OCI-LY3 (cell line): ENCODE measurements at regions not wholly inside any gene's neighbourhood (a gene's known extent, or its start where the extent isn't known, plus 50 kb on each side); places are given as distances from the start of the nearest gene placed in this dataset.

Experiments
- H2AFZ ChIP-seq: fragments of 200-600, 300-600 bp; shearing (Covaris generic); 2 replicates; pipeline ENCODE4 v1.6.0; 2014; ENCODE audit warnings: antibody characterized with exemption, low read depth, low read length
- H3K27ac ChIP-seq: fragments of 200-600, 300-600 bp; sonication (generic); 2 replicates; pipeline ENCODE4 v1.5.1; 2014; ENCODE audit warnings: mild to moderate bottlenecking, low read length, moderate library complexity, mixed read lengths
- H3K27me3 ChIP-seq: fragments of 200-600, 300-600 bp; sonication (generic); 2 replicates; pipeline ENCODE4 v1.6.1; 2014; ENCODE audit warnings: low read depth, low read length, mixed read lengths
- H3K36me3 ChIP-seq: fragments of 200-600, 300-600 bp; sonication (generic); replicated peaks from 2 replicates; pipeline ENCODE3; 2014; ENCODE audit warnings: low read depth, low read length, mixed read lengths
- H3K4me1 ChIP-seq: fragments of 300-600, 200-600 bp; sonication (generic); 2 replicates; pipeline ENCODE4 v1.6.1; 2014; ENCODE audit warnings: low read length, mixed read lengths
- H3K4me2 ChIP-seq: fragments of 200-600, 300-600 bp; sonication (generic); 2 replicates; pipeline ENCODE4 v1.6.1; 2014; ENCODE audit warnings: low read length, mixed read lengths
- H3K4me3 ChIP-seq: fragments of 300-600, 200-600 bp; sonication (generic); 2 replicates; pipeline ENCODE4 v1.5.1; 2014; ENCODE audit warnings: antibody characterized with exemption, mild to moderate bottlenecking, low read length, moderate library complexity
- H3K79me2 ChIP-seq: fragments of 300-600, 200-600 bp; shearing (Covaris generic); 2 replicates; pipeline ENCODE4 v1.6.1; 2014; ENCODE audit warnings: mild to moderate bottlenecking, low read length, mixed read lengths
- H3K9ac ChIP-seq: fragments of 300-600, 200-600 bp; shearing (Covaris generic); 2 replicates; pipeline ENCODE4 v1.6.0; 2014; ENCODE audit warnings: mild to moderate bottlenecking, low read length, moderate library complexity
- H3K9me3 ChIP-seq: fragments of 200-600, 300-600 bp; shearing (Covaris generic); 2 replicates; pipeline ENCODE4 v1.6.1; 2014; ENCODE audit warnings: low read length, mixed read lengths; ENCODE audit not compliant: insufficient read depth
- H4K20me1 ChIP-seq: fragments of 200-600, 300-600 bp; sonication (generic); 2 replicates; pipeline ENCODE4 v1.6.1; 2016; ENCODE audit warnings: low read length, mixed read lengths; ENCODE audit not compliant: insufficient read depth
- CTCF ChIP-seq: fragments of 200-600, 300-600 bp; sonication (generic); IDR thresholded peaks from 2 replicates; pipeline ENCODE4 v1.5.1; 2014; ENCODE audit warnings: antibody characterized with exemption, low read length, low read depth
- EZH2phosphoT487 ChIP-seq: fragments of 200-600 bp; shearing (Covaris generic); IDR thresholded peaks from 2 replicates; pipeline ENCODE4 v1.6.1; 2018; ENCODE audit warnings: antibody characterized with exemption, mixed run types, low read depth

- Histone ChIP-seq H3K27ac (no peak overlapping the region), H3K27me3 (no peaks in the 10 kb centered on the region), H3K4me2 (no peak overlapping the region), H3K36me3 (no peaks in the 10 kb centered on the region), H3K4me3 (no peak overlapping the region), H3K4me1 (peaks cover 2% of the 10 kb centered on the region), H3K9me3 (no peaks in the 10 kb centered on the region), H4K20me1 (no peaks in the 10 kb centered on the region), H2AFZ (no peak overlapping the region), H3K79me2 (no peaks in the 10 kb centered on the region), H3K9ac (no peak overlapping the region)
- TF ChIP-seq CTCF (no peak), EZH2phosphoT487 (no peak)
Observed at GRCh38 chr4:29304595-29304994, 1415.6 kb upstream of the PCDH7 start.

GRCh38 chr4:29307256-29307655, 1412.9 kb upstream of the PCDH7 start:
- no peaks in the 10 kb centered on the region for H3K36me3 ChIP-seq
- no peak overlapping the region for H3K9ac ChIP-seq
- H3K4me1 ChIP-seq = peaks cover 12% of the 10 kb centered on the region
- H3K4me2 ChIP-seq = no peak overlapping the region
- H3K9me3 ChIP-seq = no peaks in the 10 kb centered on the region
- no peak for TF ChIP-seq EZH2phosphoT487
- TF ChIP-seq CTCF = no peak
- H3K27me3 ChIP-seq = no peaks in the 10 kb centered on the region
- H4K20me1 ChIP-seq = no peaks in the 10 kb centered on the region
- no peaks in the 10 kb centered on the region for H3K79me2 ChIP-seq
- no peak overlapping the region for H2AFZ ChIP-seq
- no peak overlapping the region for H3K4me3 ChIP-seq
- H3K27ac ChIP-seq = no peak overlapping the region

GRCh38 chr4:29307755-29308154, 1412.4 kb upstream of the PCDH7 start:
- Histone ChIP-seq H3K79me2 (no peaks in the 10 kb centered on the region), H3K4me3 (no peak overlapping the region), H3K4me2 (no peak overlapping the region), H3K36me3 (no peaks in the 10 kb centered on the region), H3K27ac (no peak overlapping the region), H3K9ac (no peak overlapping the region), H3K4me1 (peaks cover 12% of the 10 kb centered on the region), H3K9me3 (no peaks in the 10 kb centered on the region), H3K27me3 (no peaks in the 10 kb centered on the region), H4K20me1 (no peaks in the 10 kb centered on the region), H2AFZ (no peak overlapping the region)
- no peak for TF ChIP-seq EZH2phosphoT487
- TF ChIP-seq CTCF = no peak

- Histone ChIP-seq H3K27ac (no peak overlapping the region), H3K27me3 (no peaks in the 10 kb centered on the region), H3K4me3 (no peak overlapping the region), H4K20me1 (no peaks in the 10 kb centered on the region), H3K9ac (no peak overlapping the region), H3K9me3 (no peaks in the 10 kb centered on the region), H3K79me2 (no peaks in the 10 kb centered on the region), H3K4me1 (peaks cover 12% of the 10 kb centered on the region), H3K4me2 (no peak overlapping the region), H2AFZ (no peak overlapping the region), H3K36me3 (no peaks in the 10 kb centered on the region)
- TF ChIP-seq EZH2phosphoT487 = no peak
- TF ChIP-seq CTCF = no peak
Observed at GRCh38 chr4:29309050-29309449, 1411.1 kb upstream of the PCDH7 start.
